Smooth muscle cell (in vitro differentiated cells): ENCODE measurements at regions not wholly inside any gene's neighbourhood (a gene's known extent, or its start where the extent isn't known, plus 50 kb on each side); places are given as distances from the start of the nearest gene placed in this dataset.

ENCODE experiments used
- DNase-seq: peaks from one replicate; lab custom pipeline; 2025; ENCODE audit not compliant: unreplicated experiment; lab: John Stamatoyannopoulos, UW
- H2AFZ ChIP-seq: fragments of 200-600 bp; sonication (generic); 2 replicates; pipeline ENCODE4 v1.6.0; 2016; ENCODE audit warnings: antibody characterized with exemption, low read depth, mild to moderate bottlenecking
- H3F3A ChIP-seq: fragments of 200-600 bp; sonication (generic); 2 replicates; pipeline ENCODE4 v1.6.0; 2017; ENCODE audit warnings: antibody characterized with exemption, low read depth
- H3K27ac ChIP-seq: fragments of 200-600 bp; sonication (generic); 2 replicates; pipeline ENCODE4 v1.5.1; 2016; ENCODE audit warnings: low read depth, mild to moderate bottlenecking
- H3K27me3 ChIP-seq: fragments of 200-600 bp; sonication (generic); 2 replicates; pipeline ENCODE4 v1.6.1; 2016; ENCODE audit warnings: low read depth, mild to moderate bottlenecking
- H3K36me3 ChIP-seq: fragments of 200-600 bp; sonication (generic); 2 replicates; pipeline ENCODE4 v1.5.1; 2016; ENCODE audit warnings: low read depth
- H3K4me1 ChIP-seq: fragments of 200-600 bp; sonication (generic); 2 replicates; pipeline ENCODE4 v1.5.1; 2016; ENCODE audit warnings: low read depth
- H3K4me2 ChIP-seq: fragments of 200-600 bp; sonication (generic); 2 replicates; pipeline ENCODE4 v1.6.0; 2016; ENCODE audit warnings: mild to moderate bottlenecking
- H3K4me3 ChIP-seq: fragments of 200-600 bp; sonication (generic); 2 replicates; pipeline ENCODE4 v1.5.1; 2016; ENCODE audit warnings: mild to moderate bottlenecking
- H3K79me2 ChIP-seq: fragments of 200-600 bp; sonication (generic); 2 replicates; pipeline ENCODE4 v1.6.0; 2016; ENCODE audit warnings: low read depth, mild to moderate bottlenecking
- H3K9ac ChIP-seq: fragments of 200-600 bp; sonication (generic); 2 replicates; pipeline ENCODE4 v1.6.0; 2016; ENCODE audit warnings: low read depth
- H3K9me3 ChIP-seq: fragments of 200-600 bp; sonication (generic); replicated peaks from 2 replicates; pipeline ENCODE4 v1.5.1; 2016; ENCODE audit warnings: low read depth
- H4K20me1 ChIP-seq: fragments of 200-600 bp; sonication (generic); 2 replicates; pipeline ENCODE4 v1.6.0; 2016; ENCODE audit warnings: low read depth
- WGBS: methylation state at CpG from one replicate; pipeline ENCODE4 v1.1.7; 2016; ENCODE audit warnings: low lambda C conversion rate; 5-methylcytosine and 5-hydroxymethylcytosine counted together
- TF ChIP-seq, protein P1 (sequence below): fragments of 200-600 bp; sonication (generic); IDR thresholded peaks from 2 replicates; pipeline ENCODE4 v1.5.1; 2017; ENCODE audit warnings: borderline replicate concordance, mild to moderate bottlenecking, antibody characterized with exemption; ENCODE audit not compliant: insufficient read depth, poor library complexity, severe bottlenecking

DNA sequence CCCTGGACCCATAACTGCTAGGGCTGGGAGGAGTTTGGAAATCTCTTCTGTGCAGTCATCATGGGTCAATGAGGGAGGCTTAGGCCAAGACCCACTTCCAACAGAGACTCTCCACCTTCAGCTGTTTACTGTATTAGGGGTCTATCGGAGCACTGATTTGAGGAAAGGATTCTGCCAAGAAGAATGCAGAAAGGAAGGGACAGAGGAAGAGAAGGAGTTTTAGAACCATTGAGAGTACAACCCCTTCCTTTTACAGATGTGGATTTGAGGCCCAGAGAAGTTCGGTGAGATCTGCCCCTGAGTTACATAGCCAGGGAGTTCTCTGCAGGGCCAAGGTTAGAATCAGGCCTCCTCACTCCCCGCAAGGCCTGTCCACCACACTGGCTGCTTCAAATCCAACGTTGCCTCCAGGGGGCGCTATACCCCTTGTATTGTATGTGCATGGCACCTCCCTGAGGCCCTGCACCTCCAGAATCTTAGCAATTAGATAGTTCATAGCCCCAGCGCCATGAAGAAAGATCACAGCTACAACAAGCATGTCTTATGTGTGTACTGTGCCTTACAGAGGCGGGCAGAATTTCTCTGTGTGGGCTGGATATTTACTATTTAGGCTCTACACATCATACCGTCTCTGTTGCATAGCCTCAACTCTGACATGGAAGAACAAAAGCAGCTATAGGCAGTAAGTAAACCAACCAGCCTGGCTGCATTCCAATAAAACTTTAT is 246.8 kb downstream of the SKIDA1 start:
- Histone ChIP-seq H3K4me3 (no peak overlapping the region), H3K79me2 (no peaks in the 10 kb centered on the region), H3K27ac (peak overlapping the region; percentile 42), H3K4me2 (no peak overlapping the region), H2AFZ (no peak overlapping the region), H3K4me1 (peaks cover 14% of the 10 kb centered on the region), H3K9me3 (no peaks in the 10 kb centered on the region), H3K36me3 (no peaks in the 10 kb centered on the region), H3K9ac (no peak overlapping the region), H3K27me3 (no peaks in the 10 kb centered on the region), H4K20me1 (no peaks in the 10 kb centered on the region), H3F3A (peaks cover 3% of the 10 kb centered on the region)
- TF ChIP-seq, protein P1, sequence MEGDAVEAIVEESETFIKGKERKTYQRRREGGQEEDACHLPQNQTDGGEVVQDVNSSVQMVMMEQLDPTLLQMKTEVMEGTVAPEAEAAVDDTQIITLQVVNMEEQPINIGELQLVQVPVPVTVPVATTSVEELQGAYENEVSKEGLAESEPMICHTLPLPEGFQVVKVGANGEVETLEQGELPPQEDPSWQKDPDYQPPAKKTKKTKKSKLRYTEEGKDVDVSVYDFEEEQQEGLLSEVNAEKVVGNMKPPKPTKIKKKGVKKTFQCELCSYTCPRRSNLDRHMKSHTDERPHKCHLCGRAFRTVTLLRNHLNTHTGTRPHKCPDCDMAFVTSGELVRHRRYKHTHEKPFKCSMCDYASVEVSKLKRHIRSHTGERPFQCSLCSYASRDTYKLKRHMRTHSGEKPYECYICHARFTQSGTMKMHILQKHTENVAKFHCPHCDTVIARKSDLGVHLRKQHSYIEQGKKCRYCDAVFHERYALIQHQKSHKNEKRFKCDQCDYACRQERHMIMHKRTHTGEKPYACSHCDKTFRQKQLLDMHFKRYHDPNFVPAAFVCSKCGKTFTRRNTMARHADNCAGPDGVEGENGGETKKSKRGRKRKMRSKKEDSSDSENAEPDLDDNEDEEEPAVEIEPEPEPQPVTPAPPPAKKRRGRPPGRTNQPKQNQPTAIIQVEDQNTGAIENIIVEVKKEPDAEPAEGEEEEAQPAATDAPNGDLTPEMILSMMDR: peak; percentile 94
- peak; percentile 84 for DNase-seq
- WGBS: 9% methylated on average over 8 of the region's 8 CpGs

DNA sequence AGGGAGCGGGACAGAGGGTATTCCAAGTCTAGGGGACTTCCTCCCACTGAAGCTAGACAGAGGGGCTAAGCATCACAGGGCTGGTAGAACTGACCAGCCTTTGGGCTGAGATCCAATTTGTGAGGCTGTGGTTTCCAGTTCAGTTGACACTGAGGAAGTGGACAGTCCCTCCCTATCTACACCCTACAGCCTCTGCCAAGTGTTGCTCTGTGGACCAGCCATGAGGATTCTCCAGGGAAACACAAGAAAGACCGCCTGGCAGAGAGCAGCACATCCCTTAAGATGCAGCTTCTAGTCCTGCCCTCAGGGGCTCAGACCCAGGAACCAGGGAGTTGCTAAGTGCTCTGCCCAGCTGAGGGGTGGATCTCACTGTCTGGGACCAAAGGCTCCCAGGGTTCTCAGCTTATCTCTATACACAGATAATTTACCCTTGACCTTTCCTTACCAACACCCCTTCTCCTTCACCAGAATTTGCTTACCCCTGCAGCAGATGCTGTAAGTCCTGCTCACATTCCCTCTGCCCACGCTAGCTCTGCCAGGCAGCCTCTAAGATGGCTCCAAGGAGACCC is 252.0 kb downstream of the SKIDA1 start:
- DNase-seq: no peak
- no peaks in the 10 kb centered on the region for H3K36me3 ChIP-seq
- H3K4me2 ChIP-seq: no peak overlapping the region
- TF ChIP-seq, protein P1: no peak
- H3K27me3 ChIP-seq: no peaks in the 10 kb centered on the region
- H3K4me1 ChIP-seq: no peaks in the 10 kb centered on the region
- no peak overlapping the region for H2AFZ ChIP-seq
- no peak overlapping the region for H3K4me3 ChIP-seq
- no peaks in the 10 kb centered on the region for H4K20me1 ChIP-seq
- H3K9me3 ChIP-seq: no peaks in the 10 kb centered on the region
- WGBS: 97% methylated on average over 3 of the region's 3 CpGs
- no peak overlapping the region for H3K27ac ChIP-seq
- H3K9ac ChIP-seq: no peak overlapping the region
- no peaks in the 10 kb centered on the region for H3F3A ChIP-seq
- no peaks in the 10 kb centered on the region for H3K79me2 ChIP-seq

DNA sequence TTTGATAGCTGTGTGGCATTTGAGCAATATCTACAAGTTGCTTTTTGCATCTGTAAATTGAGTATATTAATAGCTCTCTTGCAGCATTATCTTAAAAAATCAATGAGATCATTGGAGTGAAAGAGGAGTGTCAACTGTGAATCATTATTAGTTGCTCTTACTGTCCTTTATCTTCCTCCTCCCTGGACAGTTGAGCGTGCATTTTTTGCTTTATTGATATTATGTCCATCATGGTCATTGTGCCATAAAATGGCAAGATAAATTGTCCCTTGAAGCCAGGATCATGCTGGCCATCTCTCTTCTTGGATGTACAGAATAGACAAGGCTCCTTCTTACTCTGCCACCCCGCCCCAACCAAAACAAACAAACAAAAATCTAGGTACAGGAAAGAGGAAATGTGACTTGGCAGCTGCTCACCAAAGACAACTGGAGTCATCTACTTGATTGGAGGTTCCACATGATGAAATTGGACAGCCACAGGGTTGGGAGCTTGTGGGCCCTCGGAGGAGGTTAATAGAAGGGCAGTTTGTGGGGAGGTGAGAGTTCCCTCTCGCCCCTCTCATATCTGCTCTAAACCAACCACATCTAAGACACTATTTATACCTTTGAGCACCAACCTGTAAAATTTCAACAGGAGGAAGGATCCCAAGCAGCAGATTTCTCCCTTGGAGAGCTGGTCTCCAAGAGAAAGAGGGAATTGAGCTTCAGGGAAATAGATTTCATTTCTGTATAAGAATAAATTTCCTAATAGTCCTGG is 252.7 kb downstream of the SKIDA1 start:
- H3K27ac ChIP-seq: no peak overlapping the region
- no peak overlapping the region for H3K9ac ChIP-seq
- H3F3A ChIP-seq: no peaks in the 10 kb centered on the region
- no peaks in the 10 kb centered on the region for H3K79me2 ChIP-seq
- H3K4me3 ChIP-seq: no peak overlapping the region
- H4K20me1 ChIP-seq: no peaks in the 10 kb centered on the region
- H3K4me2 ChIP-seq: no peak overlapping the region
- no peaks in the 10 kb centered on the region for H3K9me3 ChIP-seq
- no peak overlapping the region for H2AFZ ChIP-seq
- H3K27me3 ChIP-seq: no peaks in the 10 kb centered on the region
- 97% methylated on average over 4 of the region's 4 CpGs for WGBS
- no peaks in the 10 kb centered on the region for H3K36me3 ChIP-seq
- H3K4me1 ChIP-seq: no peaks in the 10 kb centered on the region
- DNase-seq: no peak
- TF ChIP-seq, protein P1: no peak
